GM21390 (cell line): ENCODE measurements at regions not wholly inside any gene's neighbourhood (a gene's known extent, or its start where the extent isn't known, plus 50 kb on each side); places are given as distances from the start of the nearest gene placed in this dataset.
A peak's percentile ranks its signal among the peaks of the same experiment; 100 is the strongest.

Source experiments
- ATAC-seq: cut with Tn5 transposase; IDR thresholded peaks from one replicate; pipeline ENCODE4 v1.9.1; 2021; ENCODE audit not compliant: unreplicated experiment

- ATAC-seq: no peak
These were observed 428.0 kb downstream of the DHX35 start for GRCh38 chr20:39390186-39390585.

- ATAC-seq: no peak
These were observed 419.5 kb downstream of the DHX35 start for GRCh38 chr20:39381595-39381994.

- no peak for ATAC-seq
These were observed 416.6 kb downstream of the DHX35 start for GRCh38 chr20:39378776-39379175.

- no peak for ATAC-seq
These were observed 414.6 kb downstream of the DHX35 start for GRCh38 chr20:39376788-39377187.

GRCh38 chr20:39364320-39364719, 402.2 kb downstream of the DHX35 start:
- ATAC-seq: no peak

GRCh38 chr20:39359981-39360620, 398.0 kb downstream of the DHX35 start:
- ATAC-seq: no peak

- no peak for ATAC-seq
These were observed 395.9 kb downstream of the DHX35 start for GRCh38 chr20:39358052-39358451.

GRCh38 chr20:39356908-39357307, 394.8 kb downstream of the DHX35 start:
- ATAC-seq: no peak

GRCh38 chr20:39349240-39349639, 387.1 kb downstream of the DHX35 start:
- no peak for ATAC-seq

- ATAC-seq: no peak
These were observed 385.5 kb downstream of the DHX35 start for GRCh38 chr20:39347626-39348025.

- no peak for ATAC-seq
These were observed 380.3 kb downstream of the DHX35 start for GRCh38 chr20:39342463-39342862.

- ATAC-seq: peak; percentile 88
These were observed 376.6 kb downstream of the DHX35 start for GRCh38 chr20:39338469-39339376.

- no peak for ATAC-seq
These were observed 371.1 kb downstream of the DHX35 start for GRCh38 chr20:39333211-39333610.

GRCh38 chr20:39328347-39328746, 366.2 kb downstream of the DHX35 start:
- ATAC-seq: no peak

- no peak for ATAC-seq
These were observed 363.9 kb downstream of the DHX35 start for GRCh38 chr20:39326050-39326449.

- ATAC-seq: no peak
These were observed 356.8 kb downstream of the DHX35 start for GRCh38 chr20:39318911-39319310.

GRCh38 chr20:39312676-39313075, 350.5 kb downstream of the DHX35 start:
- ATAC-seq: no peak

- ATAC-seq: no peak
These were observed 349.8 kb downstream of the DHX35 start for GRCh38 chr20:39311851-39312506.

- no peak for ATAC-seq
These were observed 348.3 kb downstream of the DHX35 start for GRCh38 chr20:39310363-39310995.

GRCh38 chr20:39309458-39309857, 347.3 kb downstream of the DHX35 start:
- ATAC-seq: no peak

- ATAC-seq: no peak
These were observed 340.2 kb downstream of the DHX35 start for GRCh38 chr20:39302312-39302711.
